SH-SY5Y (cell line): ENCODE measurements at regions not wholly inside any gene's neighbourhood (a gene's known extent, or its start where the extent isn't known, plus 50 kb on each side); places are given as distances from the start of the nearest gene placed in this dataset.

ENCODE experiments used
- GATA2 ChIP-seq: IDR thresholded peaks from 2 replicates; pipeline ENCODE4 v1.6.1; 2011; ENCODE audit warnings: mild to moderate bottlenecking, low read depth, low read length
- GATA3 ChIP-seq: IDR thresholded peaks from 2 replicates; pipeline ENCODE4 v1.6.1; 2011; ENCODE audit warnings: low read depth, mild to moderate bottlenecking, low read length, moderate library complexity

DNA sequence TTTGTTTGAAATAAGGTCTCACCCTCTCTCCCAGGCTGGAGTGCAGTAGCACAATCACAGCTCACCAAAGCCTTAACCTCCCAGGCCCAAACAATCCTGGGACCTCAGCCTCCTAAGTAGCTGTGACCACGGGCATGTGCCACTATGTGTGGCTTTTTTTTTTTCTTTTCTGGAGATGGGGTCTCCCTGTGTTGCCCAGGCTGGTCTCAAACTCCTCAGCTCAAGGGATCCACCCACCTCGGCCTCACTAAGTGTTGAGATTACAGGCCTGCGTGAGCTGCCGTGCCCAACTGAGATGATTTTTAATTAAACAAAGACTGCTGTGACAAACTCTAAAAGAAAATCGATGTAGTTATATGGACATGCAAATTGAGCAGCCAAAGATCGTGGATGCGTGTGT, 768.4 kb upstream of the ADGRL2 start:
- TF ChIP-seq GATA2 (no peak), GATA3 (no peak)
